ENCODE measurements at regions not wholly inside any gene's neighbourhood (a gene's known extent, or its start where the extent isn't known, plus 50 kb on each side); places are given as distances from the start of the nearest gene placed in this dataset.

DNA sequence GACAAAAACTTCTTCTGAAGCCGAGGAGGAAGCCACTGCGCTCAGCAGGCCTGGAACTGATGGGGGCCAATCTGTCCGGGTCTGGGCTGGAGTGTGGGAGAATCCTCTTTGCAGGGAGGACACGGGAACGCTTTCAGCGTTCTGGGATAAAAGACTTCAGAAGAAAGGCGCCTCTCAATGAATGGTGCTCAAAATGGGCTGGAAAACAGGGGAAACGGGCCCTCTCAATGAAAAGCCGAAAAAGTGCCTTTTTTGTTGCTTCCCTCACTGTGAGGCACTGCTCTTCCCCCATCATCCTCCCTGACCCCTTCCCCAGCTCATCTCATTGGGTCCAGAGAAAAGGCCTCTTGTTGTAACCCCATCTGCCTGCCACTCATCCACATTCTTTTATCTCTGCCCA is 119.5 kb upstream of the LRIG1 start:
- no peak overlapping the region for H3K9ac ChIP-seq (ENCODE audit: low read length)
- H3K27ac ChIP-seq (ENCODE audit: low read depth, low read length, poor library complexity, severe bottlenecking), result no peak overlapping the region
- no peaks in the 10 kb centered on the region for H3K9me3 ChIP-seq (ENCODE audit: low read length)
- no peaks in the 10 kb centered on the region for H4K20me1 ChIP-seq (ENCODE audit: insufficient read depth, low read length)
- no peak overlapping the region for H3K4me3 ChIP-seq (ENCODE audit: low read depth, low read length, poor library complexity, severe bottlenecking)
- no peaks in the 10 kb centered on the region for H3K9me2 ChIP-seq (ENCODE audit: low read depth, low read length)
- no peaks in the 10 kb centered on the region for H3K79me2 ChIP-seq (ENCODE audit: insufficient read depth, low read length)
- no peaks in the 10 kb centered on the region for H3K36me3 ChIP-seq (ENCODE audit: insufficient read depth, low read length)
- no peak for TF ChIP-seq EZH2 (IDR thresholded peaks at IDR 0.05; ENCODE audit: borderline replicate concordance, low read length)
- TF ChIP-seq, protein P1, sequence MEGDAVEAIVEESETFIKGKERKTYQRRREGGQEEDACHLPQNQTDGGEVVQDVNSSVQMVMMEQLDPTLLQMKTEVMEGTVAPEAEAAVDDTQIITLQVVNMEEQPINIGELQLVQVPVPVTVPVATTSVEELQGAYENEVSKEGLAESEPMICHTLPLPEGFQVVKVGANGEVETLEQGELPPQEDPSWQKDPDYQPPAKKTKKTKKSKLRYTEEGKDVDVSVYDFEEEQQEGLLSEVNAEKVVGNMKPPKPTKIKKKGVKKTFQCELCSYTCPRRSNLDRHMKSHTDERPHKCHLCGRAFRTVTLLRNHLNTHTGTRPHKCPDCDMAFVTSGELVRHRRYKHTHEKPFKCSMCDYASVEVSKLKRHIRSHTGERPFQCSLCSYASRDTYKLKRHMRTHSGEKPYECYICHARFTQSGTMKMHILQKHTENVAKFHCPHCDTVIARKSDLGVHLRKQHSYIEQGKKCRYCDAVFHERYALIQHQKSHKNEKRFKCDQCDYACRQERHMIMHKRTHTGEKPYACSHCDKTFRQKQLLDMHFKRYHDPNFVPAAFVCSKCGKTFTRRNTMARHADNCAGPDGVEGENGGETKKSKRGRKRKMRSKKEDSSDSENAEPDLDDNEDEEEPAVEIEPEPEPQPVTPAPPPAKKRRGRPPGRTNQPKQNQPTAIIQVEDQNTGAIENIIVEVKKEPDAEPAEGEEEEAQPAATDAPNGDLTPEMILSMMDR (IDR thresholded peaks at IDR 0.05; ENCODE audit: low read length), result no peak
- H3F3A ChIP-seq (ENCODE audit: insufficient read depth, low read length), result no peaks in the 10 kb centered on the region
- no peaks in the 10 kb centered on the region for H3K4me1 ChIP-seq (ENCODE audit: insufficient read depth, low read length, severe bottlenecking)
- H2AFZ ChIP-seq (ENCODE audit: low read length), result no peak overlapping the region
- no peaks in the 10 kb centered on the region for H3K27me3 ChIP-seq (ENCODE audit: insufficient read depth, low read length)
- H3K4me2 ChIP-seq (ENCODE audit: low read length), result no peak overlapping the region

GRCh38 chr3:66622756-66623457 is 122.1 kb upstream of the LRIG1 start:
- no peaks in the 10 kb centered on the region for H3K9me3 ChIP-seq (ENCODE audit: low read length)
- H3K9ac ChIP-seq (ENCODE audit: low read length), result no peak overlapping the region
- H3K4me3 ChIP-seq (ENCODE audit: low read depth, low read length, poor library complexity, severe bottlenecking), result no peak overlapping the region
- H2AFZ ChIP-seq (ENCODE audit: low read length), result no peak overlapping the region
- H3K36me3 ChIP-seq (ENCODE audit: insufficient read depth, low read length), result no peaks in the 10 kb centered on the region
- no peak for TF ChIP-seq EZH2 (IDR thresholded peaks at IDR 0.05; ENCODE audit: borderline replicate concordance, low read length)
- TF ChIP-seq, protein P1 (IDR thresholded peaks at IDR 0.05; ENCODE audit: low read length), result no peak
- H3K9me2 ChIP-seq (ENCODE audit: low read depth, low read length), result no peaks in the 10 kb centered on the region
- no peaks in the 10 kb centered on the region for H4K20me1 ChIP-seq (ENCODE audit: insufficient read depth, low read length)
- no peaks in the 10 kb centered on the region for H3K27me3 ChIP-seq (ENCODE audit: insufficient read depth, low read length)
- no peaks in the 10 kb centered on the region for H3F3A ChIP-seq (ENCODE audit: insufficient read depth, low read length)
- no peak overlapping the region for H3K4me2 ChIP-seq (ENCODE audit: low read length)
- H3K79me2 ChIP-seq (ENCODE audit: insufficient read depth, low read length), result no peaks in the 10 kb centered on the region
- no peak overlapping the region for H3K27ac ChIP-seq (ENCODE audit: low read depth, low read length, poor library complexity, severe bottlenecking)
- H3K4me1 ChIP-seq (ENCODE audit: insufficient read depth, low read length, severe bottlenecking), result no peaks in the 10 kb centered on the region

GRCh38 chr3:66625505-66626216 is 124.8 kb upstream of the LRIG1 start:
- Histone ChIP-seq H3K27ac (ENCODE audit: low read depth, low read length, poor library complexity, severe bottlenecking) (no peak overlapping the region), H3K4me3 (ENCODE audit: low read depth, low read length, poor library complexity, severe bottlenecking) (no peak overlapping the region), H3K4me2 (ENCODE audit: low read length) (no peak overlapping the region), H3K36me3 (ENCODE audit: insufficient read depth, low read length) (no peaks in the 10 kb centered on the region), H3K4me1 (ENCODE audit: insufficient read depth, low read length, severe bottlenecking) (no peaks in the 10 kb centered on the region), H3K27me3 (ENCODE audit: insufficient read depth, low read length) (no peaks in the 10 kb centered on the region), H3K9me3 (ENCODE audit: low read length) (no peaks in the 10 kb centered on the region), H3F3A (ENCODE audit: insufficient read depth, low read length) (no peaks in the 10 kb centered on the region), H3K9ac (ENCODE audit: low read length) (no peak overlapping the region), H2AFZ (ENCODE audit: low read length) (no peak overlapping the region), H4K20me1 (ENCODE audit: insufficient read depth, low read length) (no peaks in the 10 kb centered on the region), H3K79me2 (ENCODE audit: insufficient read depth, low read length) (no peaks in the 10 kb centered on the region), H3K9me2 (ENCODE audit: low read depth, low read length) (no peaks in the 10 kb centered on the region)
- TF ChIP-seq, protein P1 (IDR thresholded peaks at IDR 0.05; ENCODE audit: low read length), result no peak
- no peak for TF ChIP-seq EZH2 (IDR thresholded peaks at IDR 0.05; ENCODE audit: borderline replicate concordance, low read length)
